HepG2 (cell line): ENCODE measurements at regions not wholly inside any gene's neighbourhood (a gene's known extent, or its start where the extent isn't known, plus 50 kb on each side); places are given as distances from the start of the nearest gene placed in this dataset.

Experiments used
- ATAC-seq: fragments of 200-7000 bp; cut with Tn5 transposase; 3 replicates; pipeline ENCODE4 v1.9.1; 2020; ENCODE audit warnings: mild to moderate bottlenecking, moderate library complexity
- BruUV-seq: library from RNA; stranded (reverse); fragments of 400-500 nt; replicated peaks from 2 replicates; lab custom pipeline; 2021; lab: Mats Ljungman, UMichigan
- CTCF ChIA-PET: fragments of 300-600 bp; formaldehyde crosslinking; extraction: SDS; loops from one replicate; lab custom pipeline; 2021; ENCODE audit warnings: low total read pairs, inconsistent platforms, low intra/inter-chr PET ratio; lab: Yijun Ruan, JAX
- POLR2A ChIA-PET: fragments of 350-600 bp; sonication (Branson Sonifier 250); formaldehyde crosslinking; loops from one replicate; lab custom pipeline; 2020; ENCODE audit warnings: antibody characterized with exemption, inconsistent platforms; lab: Yijun Ruan, JAX
- DNase-seq: peaks from one replicate; pipeline ENCODE4 v3.0.0-alpha.2; 2015; ENCODE audit warnings: low spot score
- FAIRE-seq: peaks from 3 replicates; lab custom pipeline; 2011; peaks lifted over from hg19 to GRCh38; lab: Jason Lieb, UNC
- H2AFZ ChIP-seq: one replicate; pipeline ENCODE4 v1.6.1; 2011; ENCODE audit warnings: low read length, inconsistent platforms
- H3K27ac ChIP-seq: fragments of 300-600 bp; 3 replicates; pipeline ENCODE4 v1.8.0; 2011; ENCODE audit warnings: mixed run types, mild to moderate bottlenecking, mixed read lengths, low read length, inconsistent platforms; ENCODE audit not compliant: insufficient read depth; ENCODE audit errors: extremely low read length
- H3K27me3 ChIP-seq, 2 experiments: fragments of 200-600 bp in 1 of 2; 2 replicates in 1 of 2; 3 replicates in 1 of 2; pipeline versions ENCODE4 v1.6.0 to v1.8.0; 2011; ENCODE audit warnings: low read length in 2 of 2, mild to moderate bottlenecking in 2 of 2, moderate library complexity in 2 of 2, inconsistent platforms in 1 of 2; ENCODE audit not compliant: insufficient read depth in 2 of 2, control insufficient read depth in 1 of 2
- H3K36me3 ChIP-seq, 2 experiments: fragments of 200-600 bp in 1 of 2; replicated peaks in 1 of 2; 2 replicates in 1 of 2; 3 replicates in 1 of 2; pipeline versions ENCODE4 v1.5.1 to v1.8.0; 2011; ENCODE audit warnings: low read length in 2 of 2, inconsistent platforms in 1 of 2; ENCODE audit not compliant: insufficient read depth in 2 of 2, control insufficient read depth in 1 of 2
- H3K4me1 ChIP-seq: 2 replicates; pipeline ENCODE4 v1.5.1; 2012; ENCODE audit warnings: low read length, inconsistent platforms; ENCODE audit not compliant: insufficient read depth
- H3K4me2 ChIP-seq: 2 replicates; pipeline ENCODE4 v1.6.0; 2011; ENCODE audit warnings: low read depth, low read length, inconsistent platforms
- H3K4me3 ChIP-seq, 3 experiments: fragments of 200-600 bp in 1 of 3; sonication (generic), shearing (Covaris generic) in 1 of 3; replicated peaks in 1 of 3; 2 replicates each; pipeline ENCODE4 v1.5.1; 2011 to 2016; ENCODE audit warnings: low read length in 3 of 3, inconsistent platforms in 2 of 3, low read depth in 2 of 3, mild to moderate bottlenecking in 2 of 3, control low read depth in 1 of 3, mixed read lengths in 1 of 3; ENCODE audit not compliant: insufficient read depth in 1 of 3
- H3K79me2 ChIP-seq: one replicate; pipeline ENCODE4 v1.6.1; 2011; ENCODE audit warnings: low read length, inconsistent platforms; ENCODE audit not compliant: insufficient read depth
- H3K9ac ChIP-seq: 2 replicates; pipeline ENCODE4 v1.6.0; 2011; ENCODE audit warnings: mild to moderate bottlenecking, low read depth, low read length, inconsistent platforms; ENCODE audit not compliant: insufficient read depth
- H3K9me3 ChIP-seq: 2 replicates; pipeline ENCODE4 v1.5.1; 2012; ENCODE audit warnings: mild to moderate bottlenecking, low read length
- H4K20me1 ChIP-seq: 2 replicates; pipeline ENCODE4 v1.6.0; 2011; ENCODE audit warnings: inconsistent platforms, mild to moderate bottlenecking, low read length, moderate library complexity; ENCODE audit not compliant: insufficient read depth
- CCAR2 ChIP-seq: fragments of 200-400 bp; formaldehyde crosslinking; optimal IDR thresholded peaks from 2 replicates; pipeline ENCODE3; 2018; ENCODE audit warnings: low read depth, mild to moderate bottlenecking, low read length, moderate library complexity
- HNRNPLL ChIP-seq: fragments of 200-400 bp; formaldehyde crosslinking; IDR thresholded peaks from 2 replicates; pipeline ENCODE4 v1.6.1; 2017; ENCODE audit warnings: mild to moderate bottlenecking, low read depth, low read length; ENCODE audit not compliant: poor library complexity, severe bottlenecking
- HNRNPUL1 ChIP-seq: fragments of 200-400 bp; formaldehyde crosslinking; IDR thresholded peaks from 2 replicates; pipeline ENCODE4 v1.6.1; 2017; ENCODE audit warnings: low read depth, mild to moderate bottlenecking, low read length, moderate library complexity
- RBM39 ChIP-seq: fragments of 200-400 bp; formaldehyde crosslinking; IDR thresholded peaks from one replicate; pipeline ENCODE4 v1.6.1; 2018; ENCODE audit warnings: antibody characterized with exemption, mild to moderate bottlenecking, low read depth, low read length; ENCODE audit not compliant: poor library complexity, severe bottlenecking
- SNAPC2 ChIP-seq: sonication (generic); formaldehyde crosslinking; IDR thresholded peaks from 2 replicates; pipeline ENCODE4 v1.8.1; 2022; ENCODE audit warnings: mild to moderate bottlenecking, missing genetic modification reagents
- TBX3 ChIP-seq: fragments of 450-650 bp; IDR thresholded peaks from 2 replicates; pipeline ENCODE4 v1.6.1; 2017; ENCODE audit warnings: antibody characterized with exemption, mild to moderate bottlenecking, inconsistent platforms, borderline replicate concordance
- ZNF124 ChIP-seq: sonication (generic); formaldehyde crosslinking; IDR thresholded peaks from 2 replicates; pipeline ENCODE4 v1.4.0; 2020; ENCODE audit warnings: missing genetic modification reagents
- ZNF652 ChIP-seq: IDR thresholded peaks from 2 replicates; pipeline ENCODE4 v1.6.1; 2016; ENCODE audit warnings: low read depth, borderline replicate concordance
- ZNF687 ChIP-seq: sonication (generic); formaldehyde crosslinking; IDR thresholded peaks from 2 replicates; pipeline ENCODE4 v1.5.1; 2020; ENCODE audit warnings: mild to moderate bottlenecking, missing genetic modification reagents, moderate library complexity
- ZNF770 ChIP-seq: sonication (generic); formaldehyde crosslinking; IDR thresholded peaks from 2 replicates; pipeline ENCODE4 v1.5.0; 2020; ENCODE audit warnings: mild to moderate bottlenecking, missing genetic modification reagents
- ZZZ3 ChIP-seq: sonication (generic); formaldehyde crosslinking; IDR thresholded peaks from 2 replicates; pipeline ENCODE4 v1.4.0; 2020; ENCODE audit warnings: missing genetic modification reagents, mild to moderate bottlenecking, borderline replicate concordance
- WGBS: methylation state at CpG from one replicate; pipeline ENCODE4 v1.1.6; 2017; ENCODE audit warnings: low lambda C conversion rate; 5-methylcytosine and 5-hydroxymethylcytosine counted together
- in situ Hi-C: cut with HindIII; loops from 2 replicates; pipeline ENCODE4 v1.10.0; 2017; ENCODE audit warnings: low pct_unique_long_range_greater_than_20kb; ENCODE audit not compliant: extremely low pct_ligation_motif_present
- intact Hi-C: fragments of 100-400 bp; cut with micrococcal nuclease; formaldehyde crosslinking; loops from one replicate; pipeline ENCODE4 v1.10.0; 2022; ENCODE audit not compliant: unreplicated experiment
- TF ChIP-seq, protein P1 (sequence below): sonication (generic); formaldehyde crosslinking; conservative IDR thresholded peaks from 2 replicates; pipeline ENCODE4 v1.4.0; 2020; ENCODE audit warnings: missing genetic modification reagents

DNA sequence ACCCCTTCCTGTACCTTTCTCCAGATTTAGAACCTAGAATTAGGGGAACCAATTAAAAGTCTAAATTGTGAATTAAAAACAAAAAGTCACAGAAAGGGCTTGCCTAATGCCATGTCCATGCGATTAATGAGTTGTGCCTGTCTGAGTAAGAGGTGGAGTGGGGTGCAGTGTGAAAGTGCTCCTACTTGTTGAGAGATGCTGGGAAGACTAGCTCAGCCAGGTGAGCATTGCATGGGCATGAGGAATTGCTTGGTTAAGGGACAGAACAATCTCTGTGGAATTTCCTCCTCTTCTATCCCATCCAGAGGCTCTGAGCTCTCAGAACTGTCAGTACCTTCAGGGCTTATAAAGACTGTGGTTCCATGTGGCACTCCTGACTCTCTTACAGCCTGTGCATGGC is 159.0 kb upstream of the UBL3 start:
- CTCF ChIA-PET: no interaction called here
- TF ChIP-seq RBM39: no peak
- no peak for TF ChIP-seq ZNF687 (CRISPR knock-in tag)
- no peak for TF ChIP-seq CCAR2
- TF ChIP-seq, all 625 proteins: peak for 0
- 0% methylated on average over 1 of the region's 1 CpG for WGBS

DNA sequence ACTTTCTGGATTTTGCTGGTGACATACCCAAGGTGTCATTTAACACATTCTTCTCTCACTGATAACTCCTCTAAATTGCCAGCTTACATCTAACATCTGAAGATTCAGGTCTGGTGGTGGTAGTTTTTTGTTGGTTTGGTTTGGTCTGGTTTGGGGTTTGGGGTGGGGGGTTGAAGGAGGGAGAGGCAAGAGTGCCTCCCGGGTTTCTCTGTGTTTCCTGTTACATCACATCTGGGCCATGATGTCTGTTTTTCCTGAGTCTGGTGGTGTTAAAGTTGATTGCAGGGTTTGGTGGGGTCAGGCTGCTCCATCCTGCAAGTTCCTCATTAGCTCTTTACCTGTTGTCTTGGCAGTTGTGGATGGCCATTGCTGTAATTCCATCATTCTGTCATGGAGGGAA is 155.8 kb upstream of the UBL3 start:
- no peaks in the 10 kb centered on the region for H3K4me1 ChIP-seq
- 0% methylated on average over 1 of the region's 1 CpG for WGBS
- H3K4me2 ChIP-seq: no peak overlapping the region
- ChIA-PET POLR2A (no interaction called here), CTCF (no interaction called here)
- DNase-seq (no peak), FAIRE-seq (no peak), ATAC-seq (no peak)
- H3K27ac ChIP-seq: no peak overlapping the region
- H3K27me3 ChIP-seq: no peaks in the 10 kb centered on the region
- H3K4me3 ChIP-seq: no peak overlapping the region
- H3K36me3 ChIP-seq: no peaks in the 10 kb centered on the region
- H2AFZ ChIP-seq: no peak overlapping the region
- no peaks in the 10 kb centered on the region for H3K79me2 ChIP-seq
- no TSS peak for BruUV-seq
- H3K9me3 ChIP-seq: no peaks in the 10 kb centered on the region
- H4K20me1 ChIP-seq: no peaks in the 10 kb centered on the region
- intact Hi-C loops (no loop called here), in situ Hi-C loops (no loop called here)
- no peak overlapping the region for H3K9ac ChIP-seq
- no peak for TF ChIP-seq ZNF770
- no peak for TF ChIP-seq ZNF652 (CRISPR knock-in tag)
- TF ChIP-seq SNAPC2 (CRISPR knock-in tag): no peak
- TF ChIP-seq TBX3: no peak
- TF ChIP-seq ZZZ3 (CRISPR knock-in tag): no peak
- TF ChIP-seq, protein P1, sequence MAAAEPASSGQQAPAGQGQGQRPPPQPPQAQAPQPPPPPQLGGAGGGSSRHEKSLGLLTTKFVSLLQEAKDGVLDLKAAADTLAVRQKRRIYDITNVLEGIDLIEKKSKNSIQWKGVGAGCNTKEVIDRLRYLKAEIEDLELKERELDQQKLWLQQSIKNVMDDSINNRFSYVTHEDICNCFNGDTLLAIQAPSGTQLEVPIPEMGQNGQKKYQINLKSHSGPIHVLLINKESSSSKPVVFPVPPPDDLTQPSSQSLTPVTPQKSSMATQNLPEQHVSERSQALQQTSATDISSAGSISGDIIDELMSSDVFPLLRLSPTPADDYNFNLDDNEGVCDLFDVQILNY (CRISPR knock-in tag): no peak
- TF ChIP-seq HNRNPUL1: no peak
- no peak for TF ChIP-seq HNRNPLL
- TF ChIP-seq ZNF124 (CRISPR knock-in tag): no peak

More for the DNA sequence above, 159.0 kb upstream of the UBL3 start:
- POLR2A ChIA-PET: no interaction called here
- Histone ChIP-seq H4K20me1 (no peaks in the 10 kb centered on the region), H3K4me1 (no peaks in the 10 kb centered on the region), H3K36me3 (no peaks in the 10 kb centered on the region), H3K79me2 (no peaks in the 10 kb centered on the region), H3K9me3 (no peaks in the 10 kb centered on the region), H2AFZ (no peak overlapping the region), H3K4me2 (no peak overlapping the region), H3K27me3 (no peaks in the 10 kb centered on the region), H3K4me3 (no peak overlapping the region), H3K27ac (no peak overlapping the region), H3K9ac (no peak overlapping the region)
- ATAC-seq (no peak), DNase-seq (no peak), FAIRE-seq (no peak)
- BruUV-seq: no TSS peak
- in situ Hi-C loops: no loop called here
- intact Hi-C loops: no loop called here
